Smooth muscle cell (in vitro differentiated cells): ENCODE measurements at regions not wholly inside any gene's neighbourhood (a gene's known extent, or its start where the extent isn't known, plus 50 kb on each side); places are given as distances from the start of the nearest gene placed in this dataset. TPM values are rescaled to one million over a fixed set of nuclear protein-coding genes. Genes with fewer than 3 reads are reported as not detected.

Experiments used
- DNase-seq: peaks from one replicate; lab custom pipeline; 2025; ENCODE audit not compliant: unreplicated experiment; lab: John Stamatoyannopoulos, UW
- H2AFZ ChIP-seq: fragments of 200-600 bp; sonication (generic); 2 replicates; pipeline ENCODE4 v1.6.0; 2016; ENCODE audit warnings: antibody characterized with exemption, low read depth, mild to moderate bottlenecking
- H3F3A ChIP-seq: fragments of 200-600 bp; sonication (generic); 2 replicates; pipeline ENCODE4 v1.6.0; 2017; ENCODE audit warnings: antibody characterized with exemption, low read depth
- H3K27ac ChIP-seq: fragments of 200-600 bp; sonication (generic); 2 replicates; pipeline ENCODE4 v1.5.1; 2016; ENCODE audit warnings: low read depth, mild to moderate bottlenecking
- H3K27me3 ChIP-seq: fragments of 200-600 bp; sonication (generic); 2 replicates; pipeline ENCODE4 v1.6.1; 2016; ENCODE audit warnings: low read depth, mild to moderate bottlenecking
- H3K36me3 ChIP-seq: fragments of 200-600 bp; sonication (generic); 2 replicates; pipeline ENCODE4 v1.5.1; 2016; ENCODE audit warnings: low read depth
- H3K4me1 ChIP-seq: fragments of 200-600 bp; sonication (generic); 2 replicates; pipeline ENCODE4 v1.5.1; 2016; ENCODE audit warnings: low read depth
- H3K4me2 ChIP-seq: fragments of 200-600 bp; sonication (generic); 2 replicates; pipeline ENCODE4 v1.6.0; 2016; ENCODE audit warnings: mild to moderate bottlenecking
- H3K4me3 ChIP-seq: fragments of 200-600 bp; sonication (generic); 2 replicates; pipeline ENCODE4 v1.5.1; 2016; ENCODE audit warnings: mild to moderate bottlenecking
- H3K79me2 ChIP-seq: fragments of 200-600 bp; sonication (generic); 2 replicates; pipeline ENCODE4 v1.6.0; 2016; ENCODE audit warnings: low read depth, mild to moderate bottlenecking
- H3K9ac ChIP-seq: fragments of 200-600 bp; sonication (generic); 2 replicates; pipeline ENCODE4 v1.6.0; 2016; ENCODE audit warnings: low read depth
- H3K9me3 ChIP-seq: fragments of 200-600 bp; sonication (generic); replicated peaks from 2 replicates; pipeline ENCODE4 v1.5.1; 2016; ENCODE audit warnings: low read depth
- H4K20me1 ChIP-seq: fragments of 200-600 bp; sonication (generic); 2 replicates; pipeline ENCODE4 v1.6.0; 2016; ENCODE audit warnings: low read depth
- CTCF ChIP-seq: fragments of 200-600 bp; sonication (generic); IDR thresholded peaks from 2 replicates; pipeline ENCODE4 v1.5.1; 2017; ENCODE audit warnings: borderline replicate concordance, mild to moderate bottlenecking, antibody characterized with exemption; ENCODE audit not compliant: insufficient read depth, poor library complexity, severe bottlenecking
- WGBS: methylation state at CpG from one replicate; pipeline ENCODE4 v1.1.7; 2016; ENCODE audit warnings: low lambda C conversion rate; 5-methylcytosine and 5-hydroxymethylcytosine counted together
- small RNA-seq: library from RNA; depleted of rRNA; stranded (forward); fragments of <200 nt; gene quantifications from one replicate; pipeline ENCODE3, GENCODE V24; 2014

- Histone ChIP-seq H3K79me2 (no peaks in the 10 kb centered on the region), H3K4me1 (no peaks in the 10 kb centered on the region), H3K4me2 (no peak overlapping the region), H3K4me3 (no peak overlapping the region), H2AFZ (no peak overlapping the region), H3K36me3 (no peaks in the 10 kb centered on the region), H3F3A (no peaks in the 10 kb centered on the region), H4K20me1 (no peaks in the 10 kb centered on the region), H3K27ac (no peak overlapping the region), H3K27me3 (no peaks in the 10 kb centered on the region), H3K9ac (no peak overlapping the region), H3K9me3 (no peaks in the 10 kb centered on the region)
- WGBS, result 36% methylated on average over 2 of the region's 2 CpGs
- DNase-seq, result no peak
- TF ChIP-seq CTCF, result no peak
Observed at GRCh38 chr14:85479771-85480170, 50.2 kb upstream of the FLRT2 start.

Small RNAs in the stretch of these regions (small RNA-seq; reads per million reads assigned to genes)
- gene AL161713.1 (not detected), gene AL163642.1 (not detected), gene RF00017 (not detected), gene RNU6-976P (not detected), gene RNU6ATAC28P (not detected), gene RNU7-51P (not detected)
